Natural killer cell (primary cell): ENCODE measurements at regions not wholly inside any gene's neighbourhood (a gene's known extent, or its start where the extent isn't known, plus 50 kb on each side); places are given as distances from the start of the nearest gene placed in this dataset.

Experiments
- ATAC-seq, 3 donors: fragments of 150-1000 bp in 2 of 3; fragments of 200-7000 bp in 1 of 3; cut with Tn5 transposase; 1 replicate in 1 of 3; 2 replicates in 2 of 3; pipeline ENCODE4 v1.10.0; 2021; ENCODE audit warnings: mild to moderate bottlenecking in 2 of 3, moderate library complexity in 2 of 3
- DNase-seq, 2 donors: peaks; one replicate each; pipeline versions ENCODE4 v3.0.0 to v3.0.0-alpha.2; 2013 to 2021; ENCODE audit warnings: mixed read lengths in 1 of 2
- H3K27ac ChIP-seq: one replicate; pipeline ENCODE4 v1.5.1; 2013; ENCODE audit warnings: mild to moderate bottlenecking, low read length
- H3K27me3 ChIP-seq: one replicate; pipeline ENCODE4 v1.6.1; 2013; ENCODE audit warnings: low read length; ENCODE audit not compliant: control insufficient read depth, insufficient read depth
- H3K36me3 ChIP-seq: one replicate; pipeline ENCODE4 v1.6.1; 2013; ENCODE audit warnings: low read length; ENCODE audit not compliant: control insufficient read depth, insufficient read depth
- H3K4me1 ChIP-seq: one replicate; pipeline ENCODE4 v1.6.1; 2013; ENCODE audit warnings: low read length; ENCODE audit not compliant: control insufficient read depth, insufficient read depth
- H3K4me3 ChIP-seq: one replicate; pipeline ENCODE4 v1.5.1; 2013; ENCODE audit warnings: low read length
- H3K9me3 ChIP-seq: one replicate; pipeline ENCODE4 v1.6.1; 2013; ENCODE audit warnings: low read length; ENCODE audit not compliant: control insufficient read depth, insufficient read depth
- H3K27ac Mint-ChIP-seq, 2 donors: one replicate each; pipeline ENCODE4 v1.8.0; 2022; ENCODE audit warnings: mild to moderate bottlenecking in 2 of 2, mixed read lengths in 2 of 2, moderate library complexity in 1 of 2
- H3K27me3 Mint-ChIP-seq, 2 donors: one replicate each; pipeline ENCODE4 v1.8.0; 2022; ENCODE audit warnings: low read depth in 2 of 2, mixed read lengths in 2 of 2
- H3K36me3 Mint-ChIP-seq: one replicate; pipeline ENCODE4 v1.8.0; 2022; ENCODE audit warnings: mixed read lengths
- H3K4me1 Mint-ChIP-seq, 2 donors: one replicate each; pipeline ENCODE4 v1.8.0; 2022; ENCODE audit warnings: mixed read lengths in 2 of 2
- H3K4me3 Mint-ChIP-seq: one replicate; pipeline ENCODE4 v1.8.0; 2022; ENCODE audit warnings: mild to moderate bottlenecking, moderate library complexity, mixed read lengths
- H3K9me3 Mint-ChIP-seq, 2 donors: one replicate each; pipeline ENCODE4 v1.8.0; 2022; ENCODE audit warnings: mixed read lengths in 2 of 2
- WGBS: methylation state at CpG from one replicate; pipeline ENCODE4 v1.1.7; 2013; ENCODE audit warnings: missing lambda C conversion rate; ENCODE audit not compliant: insufficient coverage; 5-methylcytosine and 5-hydroxymethylcytosine counted together
- intact Hi-C: fragments of 100-400 bp; cut with micrococcal nuclease; formaldehyde crosslinking; loops from one replicate; pipeline ENCODE4 v1.14.2; 2022
- TF ChIP-seq, protein P1 (sequence below): fragments of 200-600 bp; IDR thresholded peaks from one replicate; pipeline ENCODE4 v1.8.0; 2022; ENCODE audit warnings: antibody characterized with exemption

- 61% methylated on average over 1 of the region's 1 CpG for WGBS
- Histone ChIP-seq H3K9me3 (no peaks in the 10 kb centered on the region), H3K4me1 (peaks cover 83% of the 10 kb centered on the region), H3K4me3 (no peak overlapping the region), H3K27me3 (no peaks in the 10 kb centered on the region), H3K36me3 (no peaks in the 10 kb centered on the region), H3K27ac (peak overlapping the region; percentile 77)
- TF ChIP-seq, protein P1, sequence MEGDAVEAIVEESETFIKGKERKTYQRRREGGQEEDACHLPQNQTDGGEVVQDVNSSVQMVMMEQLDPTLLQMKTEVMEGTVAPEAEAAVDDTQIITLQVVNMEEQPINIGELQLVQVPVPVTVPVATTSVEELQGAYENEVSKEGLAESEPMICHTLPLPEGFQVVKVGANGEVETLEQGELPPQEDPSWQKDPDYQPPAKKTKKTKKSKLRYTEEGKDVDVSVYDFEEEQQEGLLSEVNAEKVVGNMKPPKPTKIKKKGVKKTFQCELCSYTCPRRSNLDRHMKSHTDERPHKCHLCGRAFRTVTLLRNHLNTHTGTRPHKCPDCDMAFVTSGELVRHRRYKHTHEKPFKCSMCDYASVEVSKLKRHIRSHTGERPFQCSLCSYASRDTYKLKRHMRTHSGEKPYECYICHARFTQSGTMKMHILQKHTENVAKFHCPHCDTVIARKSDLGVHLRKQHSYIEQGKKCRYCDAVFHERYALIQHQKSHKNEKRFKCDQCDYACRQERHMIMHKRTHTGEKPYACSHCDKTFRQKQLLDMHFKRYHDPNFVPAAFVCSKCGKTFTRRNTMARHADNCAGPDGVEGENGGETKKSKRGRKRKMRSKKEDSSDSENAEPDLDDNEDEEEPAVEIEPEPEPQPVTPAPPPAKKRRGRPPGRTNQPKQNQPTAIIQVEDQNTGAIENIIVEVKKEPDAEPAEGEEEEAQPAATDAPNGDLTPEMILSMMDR, result no peak
- ATAC-seq (no peak), DNase-seq (no peak)
- Mint-ChIP-seq H3K4me1 (peaks cover 93 to 95% of the 10 kb centered on the region in 2 donors), H3K27ac (peak overlapping the region; percentile 80 to 89), H3K36me3 (no peaks in the 10 kb centered on the region), H3K4me3 (peak overlapping the region; percentile 8), H3K9me3 (no peaks in the 10 kb centered on the region), H3K27me3 (no peaks in the 10 kb centered on the region)
- intact Hi-C loops, result loop anchor here (5.0 kb wide), 1 partner anchor 34 kb away; no protein-coding TSS in a partner anchor
Measured at GRCh38 chr14:22487941-22488340, 101.1 kb downstream of the DAD1 start.

DNA sequence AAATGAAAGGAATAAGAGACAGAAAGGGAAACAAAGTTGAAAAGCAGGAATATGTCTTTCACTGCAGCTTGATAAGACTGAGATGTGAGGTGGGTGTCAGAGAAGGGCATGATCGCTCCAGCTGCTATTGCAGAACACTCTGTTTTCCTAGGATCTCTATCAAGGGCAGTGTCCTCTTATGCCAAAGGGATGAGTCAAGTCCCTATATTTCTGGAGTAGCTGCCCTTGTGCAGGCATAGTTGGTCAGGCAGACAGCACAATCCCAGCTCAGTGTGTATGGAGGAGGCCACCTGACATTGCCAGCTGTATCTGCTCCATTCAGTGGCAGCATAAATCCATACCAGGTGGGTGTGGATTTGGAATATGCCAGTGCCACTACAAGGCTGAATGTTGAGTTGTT is 101.6 kb downstream of the DAD1 start:
- TF ChIP-seq, protein P1, result no peak
- Histone ChIP-seq H3K9me3 (no peaks in the 10 kb centered on the region), H3K27ac (peak overlapping the region; percentile 6), H3K36me3 (no peaks in the 10 kb centered on the region), H3K27me3 (no peaks in the 10 kb centered on the region), H3K4me1 (peaks cover 80% of the 10 kb centered on the region), H3K4me3 (no peak overlapping the region)
- 95% methylated on average over 1 of the region's 1 CpG for WGBS
- H3K4me1 Mint-ChIP-seq, result peaks cover 97 to 98% of the 10 kb centered on the region in 2 donors
- no peak for ATAC-seq
- no peaks in the 10 kb centered on the region for H3K27me3 Mint-ChIP-seq
- no peak overlapping the region for H3K4me3 Mint-ChIP-seq
- no peaks in the 10 kb centered on the region for H3K36me3 Mint-ChIP-seq
- DNase-seq, result no peak
- no peaks in the 10 kb centered on the region for H3K9me3 Mint-ChIP-seq
- peak overlapping the region; percentile 80 to 89 for H3K27ac Mint-ChIP-seq
- intact Hi-C loops, result loop anchor here (5.0 kb wide), 1 partner anchor 35 kb away; no protein-coding TSS in a partner anchor

DNA sequence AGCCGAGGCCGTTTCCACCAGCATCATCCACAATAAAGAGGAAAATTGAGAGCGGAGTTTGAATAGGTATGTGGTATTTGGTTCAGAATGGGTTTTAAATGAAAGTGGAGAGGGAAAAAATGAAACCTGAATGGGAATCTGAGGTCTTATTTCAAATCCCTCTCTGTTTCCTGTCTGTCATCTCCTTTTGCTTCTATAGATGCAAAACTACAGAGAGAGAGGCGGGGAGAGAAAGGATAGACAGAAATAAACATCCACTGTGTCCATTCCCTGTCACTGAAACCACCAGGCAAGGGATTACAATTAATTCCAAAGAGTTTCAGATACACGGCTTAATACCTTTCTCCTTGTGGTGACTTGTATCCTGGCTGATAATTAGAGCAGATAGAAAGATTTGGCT is 102.3 kb downstream of the DAD1 start:
- ATAC-seq, result no peak
- H3K4me3 ChIP-seq, result no peak overlapping the region
- no peaks in the 10 kb centered on the region for H3K9me3 Mint-ChIP-seq

More for the DNA sequence above, 102.3 kb downstream of the DAD1 start:
- H3K4me1 Mint-ChIP-seq, result peaks cover 97 to 98% of the 10 kb centered on the region in 2 donors
- Histone ChIP-seq H3K4me1 (peaks cover 81% of the 10 kb centered on the region), H3K9me3 (no peaks in the 10 kb centered on the region), H3K36me3 (no peaks in the 10 kb centered on the region), H3K27ac (peak overlapping the region; percentile 74), H3K27me3 (no peaks in the 10 kb centered on the region)
- intact Hi-C loops, result loop anchor here (5.0 kb wide), 1 partner anchor 36 kb away; no protein-coding TSS in a partner anchor
- peaks cover under 1% of the 10 kb centered on the region for H3K36me3 Mint-ChIP-seq
- 88% methylated on average over 2 of the region's 5 CpGs for WGBS
- H3K27me3 Mint-ChIP-seq, result no peaks in the 10 kb centered on the region
- TF ChIP-seq, protein P1, result no peak
- peak overlapping the region; percentile 33 for H3K4me3 Mint-ChIP-seq
- H3K27ac Mint-ChIP-seq, result peak overlapping the region; percentile 80 to 89
- DNase-seq, result no peak
